OCI-LY3 (cell line): ENCODE measurements at regions not wholly inside any gene's neighbourhood (a gene's known extent, or its start where the extent isn't known, plus 50 kb on each side); places are given as distances from the start of the nearest gene placed in this dataset.

Experiments used
- CTCF ChIP-seq: fragments of 200-600, 300-600 bp; sonication (generic); IDR thresholded peaks from 2 replicates; pipeline ENCODE4 v1.5.1; 2014; ENCODE audit warnings: antibody characterized with exemption, low read length, low read depth
- EZH2phosphoT487 ChIP-seq: fragments of 200-600 bp; shearing (Covaris generic); IDR thresholded peaks from 2 replicates; pipeline ENCODE4 v1.6.1; 2018; ENCODE audit warnings: antibody characterized with exemption, mixed run types, low read depth

- TF ChIP-seq CTCF (no peak), EZH2phosphoT487 (no peak)
Observed at GRCh38 chr6:133743621-133744020, 145.3 kb upstream of the TCF21 start.
